ENCODE measurements at regions not wholly inside any gene's neighbourhood (a gene's known extent, or its start where the extent isn't known, plus 50 kb on each side); places are given as distances from the start of the nearest gene placed in this dataset.

DNA sequence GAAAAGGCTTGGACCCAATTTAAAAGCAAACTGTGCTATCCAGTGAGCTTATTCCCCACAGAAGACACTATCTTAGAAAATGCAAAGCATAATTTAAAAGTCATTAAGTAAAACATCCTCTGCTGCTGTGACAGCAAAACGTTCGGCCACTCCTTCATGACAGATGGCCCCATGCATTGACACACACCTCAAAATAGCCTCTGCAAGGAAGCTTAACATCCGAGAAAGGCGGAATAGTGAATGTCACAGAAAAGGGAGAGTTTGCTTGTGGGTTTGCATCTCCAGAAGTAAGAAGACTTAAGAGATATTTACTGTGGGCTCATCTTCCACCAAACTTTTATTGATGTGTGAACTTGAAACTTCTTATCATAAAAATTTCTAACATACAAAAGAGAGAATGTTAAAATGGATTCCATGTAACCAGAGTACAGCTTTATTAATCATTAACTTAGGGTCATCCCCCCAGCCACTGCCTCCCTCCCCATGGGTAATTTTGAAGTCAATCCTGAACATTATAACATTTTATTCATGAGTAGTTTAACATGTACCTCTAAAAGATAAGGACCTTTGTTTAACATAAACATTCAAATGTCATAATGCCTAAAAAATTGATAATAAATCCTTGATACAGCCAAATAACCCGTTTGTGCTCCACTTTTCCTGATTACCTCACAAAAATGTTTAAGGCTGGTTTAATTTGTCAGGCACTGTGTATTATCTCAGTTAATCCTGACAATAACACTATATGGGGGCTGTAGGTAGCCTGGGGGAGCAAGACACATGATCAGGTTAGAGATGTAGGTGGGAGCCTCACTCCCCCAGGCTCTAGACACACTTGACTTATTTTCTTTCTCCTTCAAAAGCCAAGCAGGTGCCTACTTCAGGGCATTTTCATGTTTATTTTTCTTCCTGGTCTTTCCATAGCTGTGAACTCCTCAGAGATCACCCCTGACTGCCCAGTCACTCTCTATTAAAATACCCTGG, 119.7 kb upstream of the TMCC3 start:
- H3K36me3 Mint-ChIP-seq (ENCODE audit: insufficient read depth): no peaks in the 10 kb centered on the region
- peaks cover 14% of the 10 kb centered on the region for H3K4me1 Mint-ChIP-seq (ENCODE audit: low read depth)

DNA sequence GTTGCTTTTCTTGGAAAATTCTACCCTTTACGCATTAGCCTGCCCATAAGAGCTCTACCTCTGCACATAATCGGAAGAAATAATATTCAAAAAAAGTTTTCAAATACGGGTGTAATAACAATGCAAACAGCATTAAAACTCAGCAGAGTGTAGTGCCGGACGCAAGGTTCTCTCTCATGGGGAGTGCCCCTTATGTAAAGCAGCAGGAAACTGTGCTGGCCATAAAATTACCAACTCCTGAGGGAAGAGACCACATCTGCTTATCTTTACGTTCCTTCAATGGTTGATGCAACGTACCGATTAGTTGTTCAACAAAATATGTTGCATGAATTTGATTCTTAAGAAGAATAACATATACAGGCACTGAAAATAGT, 118.7 kb upstream of the TMCC3 start:
- DNase-seq (ENCODE audit: low spot score, unreplicated experiment): no peak
- Mint-ChIP-seq H3K27ac (no peak overlapping the region), H3K27me3 (no peaks in the 10 kb centered on the region)

More for the DNA sequence above, 119.7 kb upstream of the TMCC3 start:
- no peak for DNase-seq (ENCODE audit: low spot score, unreplicated experiment)
- Mint-ChIP-seq H3K4me3 (ENCODE audit: low read depth) (no peak overlapping the region), H3K9me3 (ENCODE audit: low read depth) (no peaks in the 10 kb centered on the region), H3K27me3 (no peaks in the 10 kb centered on the region), H3K27ac (no peak overlapping the region)
- TF ChIP-seq, protein P1, sequence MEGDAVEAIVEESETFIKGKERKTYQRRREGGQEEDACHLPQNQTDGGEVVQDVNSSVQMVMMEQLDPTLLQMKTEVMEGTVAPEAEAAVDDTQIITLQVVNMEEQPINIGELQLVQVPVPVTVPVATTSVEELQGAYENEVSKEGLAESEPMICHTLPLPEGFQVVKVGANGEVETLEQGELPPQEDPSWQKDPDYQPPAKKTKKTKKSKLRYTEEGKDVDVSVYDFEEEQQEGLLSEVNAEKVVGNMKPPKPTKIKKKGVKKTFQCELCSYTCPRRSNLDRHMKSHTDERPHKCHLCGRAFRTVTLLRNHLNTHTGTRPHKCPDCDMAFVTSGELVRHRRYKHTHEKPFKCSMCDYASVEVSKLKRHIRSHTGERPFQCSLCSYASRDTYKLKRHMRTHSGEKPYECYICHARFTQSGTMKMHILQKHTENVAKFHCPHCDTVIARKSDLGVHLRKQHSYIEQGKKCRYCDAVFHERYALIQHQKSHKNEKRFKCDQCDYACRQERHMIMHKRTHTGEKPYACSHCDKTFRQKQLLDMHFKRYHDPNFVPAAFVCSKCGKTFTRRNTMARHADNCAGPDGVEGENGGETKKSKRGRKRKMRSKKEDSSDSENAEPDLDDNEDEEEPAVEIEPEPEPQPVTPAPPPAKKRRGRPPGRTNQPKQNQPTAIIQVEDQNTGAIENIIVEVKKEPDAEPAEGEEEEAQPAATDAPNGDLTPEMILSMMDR (IDR thresholded peaks at IDR 0.05; ENCODE audit: unreplicated experiment): no peak

DNA sequence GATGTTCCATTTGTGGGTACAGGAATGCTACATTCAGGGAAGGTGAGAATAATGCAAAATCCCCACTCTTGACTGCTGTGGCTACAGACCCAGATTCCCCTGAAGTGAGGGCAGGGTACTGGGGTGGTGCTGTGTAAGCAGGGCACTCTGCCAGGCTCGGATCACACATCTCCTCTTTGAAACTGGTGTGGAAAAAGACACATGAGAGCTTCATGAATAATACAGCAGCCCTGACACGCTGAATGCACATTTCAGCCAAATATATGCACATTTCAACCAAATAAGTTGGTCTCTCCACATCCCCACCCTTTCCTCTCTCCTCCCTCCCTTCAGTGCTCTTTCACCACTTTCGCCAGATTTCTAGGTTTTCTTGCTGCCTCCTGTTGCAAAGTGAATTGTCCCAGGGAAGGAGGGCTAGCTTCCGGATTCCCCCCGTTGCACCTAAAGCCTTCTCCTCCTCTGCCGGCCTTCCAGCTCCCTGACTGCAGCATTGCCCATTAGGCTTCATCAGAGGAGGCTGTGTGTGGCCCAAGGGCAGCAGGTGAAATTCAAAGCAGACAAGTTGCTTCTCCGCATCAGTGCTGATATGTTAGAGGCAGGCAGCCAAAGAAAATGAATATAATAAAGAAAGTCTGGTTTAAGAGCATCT, 118.2 kb upstream of the TMCC3 start:
- no peaks in the 10 kb centered on the region for H3K27me3 Mint-ChIP-seq
- no peak overlapping the region for H3K4me3 Mint-ChIP-seq (ENCODE audit: low read depth)

More for the DNA sequence above, 118.7 kb upstream of the TMCC3 start:
- Mint-ChIP-seq H3K4me1 (ENCODE audit: low read depth) (peaks cover 14% of the 10 kb centered on the region), H3K36me3 (ENCODE audit: insufficient read depth) (no peaks in the 10 kb centered on the region), H3K9me3 (ENCODE audit: low read depth) (no peaks in the 10 kb centered on the region), H3K4me3 (ENCODE audit: low read depth) (no peak overlapping the region)
- TF ChIP-seq, protein P1 (IDR thresholded peaks at IDR 0.05; ENCODE audit: unreplicated experiment): no peak

DNA sequence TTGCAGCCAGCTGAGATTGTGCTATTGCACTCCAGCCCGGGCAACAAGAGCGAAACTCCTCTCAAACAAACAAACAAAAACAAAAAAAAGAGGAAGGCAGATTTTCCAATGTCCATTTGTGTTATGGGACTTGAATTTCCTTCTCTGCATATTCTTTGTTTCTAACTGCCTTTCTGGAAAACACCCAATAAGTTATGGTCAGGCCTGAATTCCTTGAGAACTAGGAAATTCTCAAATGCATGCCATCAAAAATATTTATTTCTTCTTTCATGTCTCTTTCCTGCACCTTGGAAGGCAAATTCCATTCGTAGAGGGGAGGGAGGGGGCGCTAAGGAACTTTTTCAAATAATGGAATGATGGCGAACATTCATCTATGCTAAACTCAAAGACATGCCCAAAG, 117.6 kb upstream of the TMCC3 start:
- Mint-ChIP-seq H3K27ac (no peak overlapping the region), H3K4me3 (ENCODE audit: low read depth) (no peak overlapping the region), H3K4me1 (ENCODE audit: low read depth) (peaks cover 21% of the 10 kb centered on the region), H3K9me3 (ENCODE audit: low read depth) (no peaks in the 10 kb centered on the region), H3K36me3 (ENCODE audit: insufficient read depth) (no peaks in the 10 kb centered on the region), H3K27me3 (no peaks in the 10 kb centered on the region)
- DNase-seq (ENCODE audit: low spot score, unreplicated experiment): no peak
- TF ChIP-seq, protein P1 (IDR thresholded peaks at IDR 0.05; ENCODE audit: unreplicated experiment): no peak

More for the DNA sequence above, 118.2 kb upstream of the TMCC3 start:
- TF ChIP-seq, protein P1 (IDR thresholded peaks at IDR 0.05; ENCODE audit: unreplicated experiment): no peak
- H3K27ac Mint-ChIP-seq: no peak overlapping the region
- no peaks in the 10 kb centered on the region for H3K36me3 Mint-ChIP-seq (ENCODE audit: insufficient read depth)
- H3K9me3 Mint-ChIP-seq (ENCODE audit: low read depth): no peaks in the 10 kb centered on the region
- DNase-seq (ENCODE audit: low spot score, unreplicated experiment): no peak
- H3K4me1 Mint-ChIP-seq (ENCODE audit: low read depth): peaks cover 15% of the 10 kb centered on the region

DNA sequence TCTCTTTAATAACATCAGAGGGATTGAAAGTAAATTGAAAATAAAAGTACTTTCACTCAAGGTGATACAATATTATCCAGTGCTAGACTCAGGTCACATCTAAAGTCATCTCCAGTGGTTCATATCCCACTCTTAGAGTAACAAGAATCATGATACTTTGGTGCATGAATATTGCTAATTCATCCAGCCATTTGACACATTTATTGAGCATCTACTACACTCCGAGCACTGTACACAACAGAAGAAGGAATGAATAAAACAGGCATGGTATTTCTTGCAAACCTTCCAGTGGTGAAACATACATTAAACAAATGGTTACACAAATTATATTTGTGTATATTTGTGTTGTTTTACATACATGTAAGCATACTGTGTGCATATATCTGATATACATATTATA, 116.0 kb upstream of the TMCC3 start:
- no peaks in the 10 kb centered on the region for H3K27me3 Mint-ChIP-seq
- H3K4me1 Mint-ChIP-seq (ENCODE audit: low read depth): peaks cover 28% of the 10 kb centered on the region
- H3K9me3 Mint-ChIP-seq (ENCODE audit: low read depth): no peaks in the 10 kb centered on the region
- DNase-seq (ENCODE audit: low spot score, unreplicated experiment): no peak
- no peaks in the 10 kb centered on the region for H3K36me3 Mint-ChIP-seq (ENCODE audit: insufficient read depth)
- no peak overlapping the region for H3K27ac Mint-ChIP-seq
- TF ChIP-seq, protein P1 (IDR thresholded peaks at IDR 0.05; ENCODE audit: unreplicated experiment): no peak
- no peak overlapping the region for H3K4me3 Mint-ChIP-seq (ENCODE audit: low read depth)
